GM12891 (cell line): ENCODE measurements at regions not wholly inside any gene's neighbourhood (a gene's known extent, or its start where the extent isn't known, plus 50 kb on each side); places are given as distances from the start of the nearest gene placed in this dataset.

Experiments used
- POLR2A ChIP-seq: IDR thresholded peaks from 2 replicates; pipeline ENCODE4 v1.6.1; 2011; ENCODE audit warnings: low read depth, low read length, control low read depth
- POLR2AphosphoS5 ChIP-seq: IDR thresholded peaks from 2 replicates; pipeline ENCODE4 v1.6.1; 2011; ENCODE audit warnings: low read depth, low read length, control low read depth
- SPI1 ChIP-seq: IDR thresholded peaks from 2 replicates; pipeline ENCODE4 v1.6.1; 2011; ENCODE audit warnings: low read depth, low read length, control low read depth
- TAF1 ChIP-seq: IDR thresholded peaks from 2 replicates; pipeline ENCODE4 v1.6.1; 2011; ENCODE audit warnings: low read depth, low read length, control low read depth

GRCh38 chr5:15376088-15376487, 123.9 kb upstream of the FBXL7 start:
- no peak for TF ChIP-seq POLR2A
- TF ChIP-seq POLR2AphosphoS5: no peak
- no peak for TF ChIP-seq TAF1
- no peak for TF ChIP-seq SPI1
